GM23248 (cell line): ENCODE measurements at regions not wholly inside any gene's neighbourhood (a gene's known extent, or its start where the extent isn't known, plus 50 kb on each side); places are given as distances from the start of the nearest gene placed in this dataset.

Source experiments
- DNase-seq: peaks from one replicate; pipeline ENCODE4 v3.0.0-alpha.2; 2015
- H2AFZ ChIP-seq: fragments of 200-600 bp; sonication (generic); 2 replicates; pipeline ENCODE4 v1.6.1; 2016; ENCODE audit warnings: antibody characterized with exemption
- H3F3A ChIP-seq: fragments of 200-600 bp; sonication (generic); 2 replicates; pipeline ENCODE4 v1.6.1; 2016; ENCODE audit warnings: mild to moderate bottlenecking, antibody characterized with exemption, mixed run types; ENCODE audit not compliant: insufficient read depth
- H3K27ac ChIP-seq: fragments of 200-600 bp; sonication (generic); 2 replicates; pipeline ENCODE4 v1.5.1; 2016; ENCODE audit warnings: mild to moderate bottlenecking
- H3K27me3 ChIP-seq: fragments of 200-600 bp; sonication (generic); replicated peaks from 2 replicates; pipeline ENCODE4 v1.6.1; 2016; ENCODE audit warnings: mild to moderate bottlenecking; ENCODE audit not compliant: insufficient read depth
- H3K36me3 ChIP-seq: fragments of 200-600 bp; sonication (generic); 2 replicates; pipeline ENCODE4 v1.6.1; 2016; ENCODE audit warnings: low read depth, mild to moderate bottlenecking
- H3K4me1 ChIP-seq: fragments of 200-600 bp; sonication (generic); 2 replicates; pipeline ENCODE4 v1.6.1; 2016; ENCODE audit warnings: mild to moderate bottlenecking; ENCODE audit not compliant: insufficient read depth
- H3K4me2 ChIP-seq: fragments of 200-600 bp; sonication (generic); one replicate; pipeline ENCODE4 v1.6.1; 2016; ENCODE audit warnings: mild to moderate bottlenecking; ENCODE audit not compliant: unreplicated experiment
- H3K4me3 ChIP-seq: fragments of 200-600 bp; sonication (generic); 2 replicates; pipeline ENCODE4 v1.5.1; 2016; ENCODE audit warnings: mild to moderate bottlenecking
- H3K79me2 ChIP-seq: fragments of 200-600 bp; sonication (generic); 2 replicates; pipeline ENCODE4 v1.6.1; 2016; ENCODE audit warnings: mild to moderate bottlenecking; ENCODE audit not compliant: insufficient read depth
- H3K9ac ChIP-seq: fragments of 200-600 bp; sonication (generic); 2 replicates; pipeline ENCODE4 v1.6.1; 2016; ENCODE audit warnings: mild to moderate bottlenecking
- H3K9me2 ChIP-seq: fragments of 200-600 bp; sonication (generic); 2 replicates; pipeline ENCODE4 v1.6.1; 2016; ENCODE audit warnings: mixed run types, mild to moderate bottlenecking, moderate library complexity; ENCODE audit not compliant: insufficient read depth
- H3K9me3 ChIP-seq: fragments of 200-600 bp; sonication (generic); one replicate; pipeline ENCODE4 v1.6.1; 2017; ENCODE audit warnings: low read depth
- H4K20me1 ChIP-seq: fragments of 200-600 bp; sonication (generic); 2 replicates; pipeline ENCODE4 v1.6.0; 2016; ENCODE audit not compliant: insufficient read depth
- EZH2 ChIP-seq: fragments of 200-600 bp; sonication (generic); IDR thresholded peaks from 2 replicates; pipeline ENCODE4 v1.6.1; 2018; ENCODE audit warnings: antibody characterized with exemption, mild to moderate bottlenecking; ENCODE audit not compliant: insufficient read depth, poor library complexity, severe bottlenecking
- EZH2phosphoT487 ChIP-seq: fragments of 200-600 bp; sonication (generic); IDR thresholded peaks from 2 replicates; pipeline ENCODE4 v1.6.1; 2018; ENCODE audit warnings: antibody characterized with exemption, moderate library complexity, mild to moderate bottlenecking, low read depth; ENCODE audit not compliant: insufficient read depth
- whole genome bisulfite sequencing, 2 experiments: methylation state at CpG; one replicate each; pipeline ENCODE4 v1.1.6; 2015 to 2017; ENCODE audit warnings: low lambda C conversion rate in 2 of 2, low coverage in 1 of 2; ENCODE audit errors: missing lambda C conversion rate in 2 of 2; 5-methylcytosine and 5-hydroxymethylcytosine counted together
- in situ Hi-C: fragments of 300-500 bp; cut with MboI; formaldehyde crosslinking; loops from 2 replicates; pipeline ENCODE4 v1.15.0; 2020

DNA sequence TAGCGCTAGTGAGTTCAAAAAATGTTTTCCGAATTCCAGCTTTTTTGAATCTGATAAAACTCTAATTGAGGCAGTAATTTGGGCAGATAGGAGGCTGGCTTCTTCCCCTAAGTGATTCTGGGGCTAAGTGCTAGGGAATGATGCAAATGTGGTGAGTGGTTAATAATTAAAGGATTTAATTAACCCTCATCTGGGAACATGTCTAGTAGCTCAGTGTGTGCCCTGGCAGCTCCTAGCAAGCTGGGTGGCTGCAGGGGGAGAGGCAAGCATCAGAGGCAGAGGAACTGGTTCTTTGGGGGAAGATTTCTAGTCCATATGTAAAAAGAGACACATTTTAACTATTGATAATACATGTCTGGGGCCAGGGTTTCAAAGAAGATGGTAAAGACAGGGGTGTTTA lies 354.5 kb downstream of the WDR11 start:
- H4K20me1 ChIP-seq, result no peaks in the 10 kb centered on the region
- no peak overlapping the region for H2AFZ ChIP-seq
- H3K4me2 ChIP-seq, result no peak overlapping the region
- no peaks in the 10 kb centered on the region for H3K4me1 ChIP-seq
- H3K9me2 ChIP-seq, result no peaks in the 10 kb centered on the region
- no peak overlapping the region for H3K27ac ChIP-seq
- no peak overlapping the region for H3K9ac ChIP-seq
- no peaks in the 10 kb centered on the region for H3K27me3 ChIP-seq
- in situ Hi-C loops, result no loop called here
- H3K79me2 ChIP-seq, result no peaks in the 10 kb centered on the region
- DNase-seq, result no peak
- H3K9me3 ChIP-seq, result no peaks in the 10 kb centered on the region
- no peaks in the 10 kb centered on the region for H3F3A ChIP-seq
- WGBS, 2 experiments, result 46 to 49% methylated on average over 2 of the region's 2 CpGs
- no peak overlapping the region for H3K4me3 ChIP-seq
- TF ChIP-seq EZH2, result no peak
- no peak for TF ChIP-seq EZH2phosphoT487
- H3K36me3 ChIP-seq, result no peaks in the 10 kb centered on the region

- no peak overlapping the region for H3K4me2 ChIP-seq
- no peaks in the 10 kb centered on the region for H3K36me3 ChIP-seq
- H2AFZ ChIP-seq, result no peak overlapping the region
- H3K9me2 ChIP-seq, result no peaks in the 10 kb centered on the region
- TF ChIP-seq EZH2phosphoT487 (no peak), EZH2 (no peak)
- H3K27ac ChIP-seq, result no peak overlapping the region
- no peak for DNase-seq
- H3K79me2 ChIP-seq, result no peaks in the 10 kb centered on the region
- H3K9ac ChIP-seq, result no peak overlapping the region
- H3K4me3 ChIP-seq, result no peak overlapping the region
- no peaks in the 10 kb centered on the region for H3F3A ChIP-seq
- H3K9me3 ChIP-seq, result no peaks in the 10 kb centered on the region
- H3K27me3 ChIP-seq, result no peaks in the 10 kb centered on the region
- no peaks in the 10 kb centered on the region for H3K4me1 ChIP-seq
- no peaks in the 10 kb centered on the region for H4K20me1 ChIP-seq
- in situ Hi-C loops, result no loop called here
- WGBS, 2 experiments, result 16 to 25% methylated on average over 2 of the region's 2 CpGs
These were observed 360.3 kb downstream of the WDR11 start for GRCh38 chr10:121211446-121211845.

GRCh38 chr10:121213437-121213836 lies 362.3 kb downstream of the WDR11 start:
- Histone ChIP-seq H3K79me2 (no peaks in the 10 kb centered on the region), H4K20me1 (no peaks in the 10 kb centered on the region), H3K9ac (no peak overlapping the region), H3F3A (no peaks in the 10 kb centered on the region), H3K4me1 (no peaks in the 10 kb centered on the region), H3K9me2 (no peaks in the 10 kb centered on the region), H3K4me2 (no peak overlapping the region), H3K27ac (no peak overlapping the region), H3K9me3 (no peaks in the 10 kb centered on the region), H2AFZ (no peak overlapping the region), H3K36me3 (no peaks in the 10 kb centered on the region), H3K27me3 (no peaks in the 10 kb centered on the region), H3K4me3 (no peak overlapping the region)
- in situ Hi-C loops, result no loop called here
- TF ChIP-seq EZH2phosphoT487, result no peak
- TF ChIP-seq EZH2, result no peak
- WGBS, 2 experiments, result 15 to 36% methylated on average over 4 of the region's 4 CpGs
- no peak for DNase-seq

- H3K4me1 ChIP-seq, result no peaks in the 10 kb centered on the region
- H3K9me2 ChIP-seq, result no peaks in the 10 kb centered on the region
- no peak overlapping the region for H3K4me3 ChIP-seq
- H3K36me3 ChIP-seq, result no peaks in the 10 kb centered on the region
- no peak overlapping the region for H3K9ac ChIP-seq
- no peak for DNase-seq
- H3K27me3 ChIP-seq, result no peaks in the 10 kb centered on the region
- WGBS, 2 experiments, result 0% methylated on average over 2 of the region's 2 CpGs
- H3K79me2 ChIP-seq, result no peaks in the 10 kb centered on the region
- no peak overlapping the region for H3K27ac ChIP-seq
- no peaks in the 10 kb centered on the region for H4K20me1 ChIP-seq
- no peaks in the 10 kb centered on the region for H3K9me3 ChIP-seq
- in situ Hi-C loops, result no loop called here
- no peaks in the 10 kb centered on the region for H3F3A ChIP-seq
- no peak overlapping the region for H3K4me2 ChIP-seq
- TF ChIP-seq EZH2, result no peak
- TF ChIP-seq EZH2phosphoT487, result no peak
- no peak overlapping the region for H2AFZ ChIP-seq
These were observed 365.1 kb downstream of the WDR11 start for GRCh38 chr10:121216295-121216694.

DNA sequence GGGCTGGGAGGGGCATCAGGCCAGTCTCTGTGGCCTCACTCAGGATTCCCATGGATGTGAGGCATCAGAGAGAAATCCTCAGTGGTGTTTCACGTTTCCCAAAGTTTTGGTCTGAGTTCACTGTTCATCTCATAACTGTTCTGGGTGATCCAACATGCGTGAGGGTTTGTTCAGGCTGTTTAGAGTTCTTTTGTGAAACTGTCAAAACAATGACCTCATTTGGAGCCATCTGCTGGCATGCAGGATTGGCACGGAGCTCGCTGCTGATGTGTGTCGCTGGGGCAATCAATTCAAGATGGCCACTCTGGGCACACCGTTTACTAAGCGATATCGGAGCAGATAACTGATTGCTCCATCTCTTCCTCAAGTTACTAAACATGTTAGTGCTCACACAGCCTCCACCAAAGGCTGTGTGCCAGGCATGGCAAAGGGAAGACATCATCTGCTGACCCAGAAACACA lies 365.6 kb downstream of the WDR11 start:
- H3F3A ChIP-seq, result no peaks in the 10 kb centered on the region
- no peak overlapping the region for H2AFZ ChIP-seq
- in situ Hi-C loops, result no loop called here
- no peaks in the 10 kb centered on the region for H3K36me3 ChIP-seq
- no peaks in the 10 kb centered on the region for H3K27me3 ChIP-seq
- H3K4me2 ChIP-seq, result no peak overlapping the region
- H3K4me1 ChIP-seq, result no peaks in the 10 kb centered on the region
- peak; percentile 1 for DNase-seq
- H3K79me2 ChIP-seq, result no peaks in the 10 kb centered on the region
- H3K9me3 ChIP-seq, result no peaks in the 10 kb centered on the region
- H3K4me3 ChIP-seq, result no peak overlapping the region
- H4K20me1 ChIP-seq, result no peaks in the 10 kb centered on the region
- no peak overlapping the region for H3K27ac ChIP-seq
- H3K9me2 ChIP-seq, result no peaks in the 10 kb centered on the region
- TF ChIP-seq EZH2phosphoT487 (no peak), EZH2 (no peak)
- WGBS, 2 experiments, result 1 to 2% methylated on average over 8 of the region's 8 CpGs
- H3K9ac ChIP-seq, result no peak overlapping the region
